Left ventricle myocardium inferior (tissue), 1 donor: ENCODE measurements at regions not wholly inside any gene's neighbourhood (a gene's known extent, or its start where the extent isn't known, plus 50 kb on each side); places are given as distances from the start of the nearest gene placed in this dataset.
"Not testable (repeated sequence)": the region's sequence is repeated elsewhere in the genome, so short reads cannot be mapped to it uniquely, and the experiment has no call there.

Experiments used
- DNase-seq: peaks from one replicate; pipeline ENCODE4 v3.0.0-alpha.2; 2020
- H3K27ac ChIP-seq: fragments of 200-600 bp; replicated peaks from 2 replicates; pipeline ENCODE4 v1.8.0; 2021
- H3K27me3 ChIP-seq: fragments of 200-600 bp; 2 replicates; pipeline ENCODE4 v1.8.0; 2021; ENCODE audit warnings: low read depth
- H3K36me3 ChIP-seq: fragments of 200-600 bp; 2 replicates; pipeline ENCODE4 v1.8.0; 2021
- H3K4me1 ChIP-seq: fragments of 200-600 bp; 2 replicates; pipeline ENCODE4 v1.8.0; 2021
- H3K4me3 ChIP-seq: fragments of 200-600 bp; 2 replicates; pipeline ENCODE4 v1.8.0; 2021; ENCODE audit warnings: mild to moderate bottlenecking, moderate library complexity
- H3K9me3 ChIP-seq: fragments of 200-600 bp; replicated peaks from 2 replicates; pipeline ENCODE4 v1.8.0; 2021
- CTCF ChIP-seq: fragments of 200-600 bp; IDR thresholded peaks from 2 replicates; pipeline ENCODE4 v1.8.0; 2021; ENCODE audit warnings: antibody characterized with exemption, mild to moderate bottlenecking, borderline replicate concordance
- intact Hi-C: fragments of 100-400 bp; cut with micrococcal nuclease; formaldehyde crosslinking; loops from one replicate; pipeline ENCODE4 v1.11.0; 2022
- donor health status: DM: no; HTN: yes; CAD: no; lungs with severe emphysema.

GRCh38 chr1:2851918-2852317, 50.4 kb upstream of the TTC34 start:
- not testable (repeated sequence) for DNase-seq, H3K9me3 ChIP-seq
- H3K27me3 ChIP-seq, result peaks cover 77% of the 10 kb centered on the region

GRCh38 chr1:2853711-2854110, 52.2 kb upstream of the TTC34 start:
- H3K4me3 ChIP-seq, result no peak overlapping the region
- H3K27ac ChIP-seq, result no peak overlapping the region
- no peak for DNase-seq
- H3K36me3 ChIP-seq, result no peaks in the 10 kb centered on the region
- H3K9me3 ChIP-seq, result no peaks in the 10 kb centered on the region
- H3K4me1 ChIP-seq, result no peaks in the 10 kb centered on the region
- no peak for TF ChIP-seq CTCF
- H3K27me3 ChIP-seq, result peaks cover 74% of the 10 kb centered on the region
- intact Hi-C loops, result no loop called here

More at GRCh38 chr1:2851918-2852317, 50.4 kb upstream of the TTC34 start:
- H3K4me1 ChIP-seq, intact Hi-C loops, H3K36me3 ChIP-seq, H3K27ac ChIP-seq, H3K4me3 ChIP-seq: not testable (repeated sequence)

GRCh38 chr1:2854151-2854550, 52.7 kb upstream of the TTC34 start:
- Histone ChIP-seq H3K4me1 (no peaks in the 10 kb centered on the region), H3K27me3 (peaks cover 73% of the 10 kb centered on the region), H3K9me3 (no peaks in the 10 kb centered on the region), H3K36me3 (no peaks in the 10 kb centered on the region), H3K4me3 (no peak overlapping the region), H3K27ac (no peak overlapping the region)
- intact Hi-C loops, result no loop called here
- no peak for DNase-seq
- TF ChIP-seq CTCF, result no peak

GRCh38 chr1:2854611-2855010, 53.1 kb upstream of the TTC34 start:
- Histone ChIP-seq H3K36me3 (no peaks in the 10 kb centered on the region), H3K27ac (no peak overlapping the region), H3K4me3 (no peak overlapping the region), H3K27me3 (peaks cover 73% of the 10 kb centered on the region), H3K9me3 (no peaks in the 10 kb centered on the region), H3K4me1 (no peaks in the 10 kb centered on the region)
- DNase-seq, result no peak
- intact Hi-C loops, result no loop called here
- TF ChIP-seq CTCF, result no peak

- H3K4me1 ChIP-seq, result no peaks in the 10 kb centered on the region
- no peak overlapping the region for H3K4me3 ChIP-seq
- H3K27ac ChIP-seq, result no peak overlapping the region
- intact Hi-C loops, result no loop called here
- DNase-seq, result no peak
- H3K27me3 ChIP-seq, result peaks cover 76% of the 10 kb centered on the region
- H3K36me3 ChIP-seq, result no peaks in the 10 kb centered on the region
- TF ChIP-seq CTCF, result no peak
- no peaks in the 10 kb centered on the region for H3K9me3 ChIP-seq
Observed at GRCh38 chr1:2855206-2856065, 53.9 kb upstream of the TTC34 start.

- DNase-seq, result no peak
- Histone ChIP-seq H3K9me3 (no peaks in the 10 kb centered on the region), H3K4me3 (no peak overlapping the region), H3K4me1 (no peaks in the 10 kb centered on the region), H3K27ac (no peak overlapping the region), H3K36me3 (no peaks in the 10 kb centered on the region), H3K27me3 (peaks cover 78% of the 10 kb centered on the region)
- intact Hi-C loops, result no loop called here
- TF ChIP-seq CTCF, result no peak
Observed at GRCh38 chr1:2856066-2856390, 54.5 kb upstream of the TTC34 start.
